ENCODE measurements at regions not wholly inside any gene's neighbourhood (a gene's known extent, or its start where the extent isn't known, plus 50 kb on each side); places are given as distances from the start of the nearest gene placed in this dataset.

GRCh38 chr22:49238181-49239141, 589.2 kb downstream of the BRD1 start:
- TF ChIP-seq CTCF (IDR thresholded peaks at IDR 0.05): no peak
- no peak for TF ChIP-seq POLR2A (IDR thresholded peaks at IDR 0.05)

Measured in adrenal gland (tissue), 5 donors.